Posterior vena cava (tissue), 2 donors: ENCODE measurements at regions not wholly inside any gene's neighbourhood (a gene's known extent, or its start where the extent isn't known, plus 50 kb on each side); places are given as distances from the start of the nearest gene placed in this dataset.

ENCODE experiments used
- DNase-seq: peaks from one replicate; pipeline ENCODE4 v3.0.0-alpha.2; 2020; ENCODE audit warnings: low spot score
- intact Hi-C, 2 donors: fragments of 100-400 bp; cut with DNase I; formaldehyde crosslinking; loops; one replicate each; pipeline versions ENCODE4 v1.14.1 to v1.14.2; 2022 to 2023
- donor health status: DM: yes; HTN: yes; CAD: no.
- donor health status: DM: yes; HTN: yes; CAD: no.

GRCh38 chr2:71797035-71797810 lies 343.9 kb downstream of the DYSF start:
- intact Hi-C loops: loop anchor here (5.0 to 10.0 kb wide), 3 partner anchors 85 to 192 kb away; no protein-coding TSS in a partner anchor
- no peak for DNase-seq

- DNase-seq: no peak
- intact Hi-C loops: loop anchor here (5.0 to 10.0 kb wide), 3 partner anchors 84 to 191 kb away; no protein-coding TSS in a partner anchor
Observed at GRCh38 chr2:71796174-71796593, 342.8 kb downstream of the DYSF start.

GRCh38 chr2:71795486-71795885 lies 342.1 kb downstream of the DYSF start:
- DNase-seq: no peak

GRCh38 chr2:71794611-71795010 lies 341.2 kb downstream of the DYSF start:
- DNase-seq: no peak
- intact Hi-C loops: loop anchor here (5.0 to 10.0 kb wide), 3 partner anchors 82 to 190 kb away; no protein-coding TSS in a partner anchor

More at GRCh38 chr2:71795486-71795885, 342.1 kb downstream of the DYSF start:
- intact Hi-C loops: loop anchor here (5.0 to 10.0 kb wide), 3 partner anchors 83 to 191 kb away; no protein-coding TSS in a partner anchor

- no peak for DNase-seq
- intact Hi-C loops: loop anchor here in 1 of 2 donors (10.0 kb wide), 1 partner anchor 189 kb away; no protein-coding TSS in a partner anchor
Observed at GRCh38 chr2:71793926-71794325, 340.6 kb downstream of the DYSF start.

GRCh38 chr2:71792926-71793761 lies 339.8 kb downstream of the DYSF start:
- intact Hi-C loops: loop anchor here in 1 of 2 donors (10.0 kb wide), 1 partner anchor 188 kb away; no protein-coding TSS in a partner anchor
- DNase-seq: no peak

GRCh38 chr2:71791501-71792135 lies 338.3 kb downstream of the DYSF start:
- intact Hi-C loops: loop anchor here in 1 of 2 donors (10.0 kb wide), 1 partner anchor 187 kb away; no protein-coding TSS in a partner anchor
- no peak for DNase-seq

- intact Hi-C loops: loop anchor here in 1 of 2 donors (10.0 kb wide), 1 partner anchor 186 kb away; no protein-coding TSS in a partner anchor
- DNase-seq: no peak
Observed at GRCh38 chr2:71791061-71791450, 337.7 kb downstream of the DYSF start.

- intact Hi-C loops: loop anchor here in 1 of 2 donors (10.0 kb wide), 1 partner anchor 186 kb away; no protein-coding TSS in a partner anchor
Observed at GRCh38 chr2:71790226-71791060, 337.1 kb downstream of the DYSF start.

GRCh38 chr2:71789556-71790204 lies 336.3 kb downstream of the DYSF start:
- no peak for DNase-seq
- intact Hi-C loops: loop anchor here in 1 of 2 donors (10.0 kb wide), 1 partner anchor 185 kb away; no protein-coding TSS in a partner anchor

More at GRCh38 chr2:71790226-71791060, 337.1 kb downstream of the DYSF start:
- DNase-seq: no peak

GRCh38 chr2:71788601-71789240 lies 335.4 kb downstream of the DYSF start:
- DNase-seq: no peak
- intact Hi-C loops: no loop called here

- DNase-seq: no peak
- intact Hi-C loops: no loop called here
Observed at GRCh38 chr2:71788186-71788525, 334.8 kb downstream of the DYSF start.

GRCh38 chr2:71787476-71788185 lies 334.3 kb downstream of the DYSF start:
- DNase-seq: no peak

GRCh38 chr2:71787108-71787415 lies 333.7 kb downstream of the DYSF start:
- no peak for DNase-seq
- intact Hi-C loops: no loop called here

More at GRCh38 chr2:71787476-71788185, 334.3 kb downstream of the DYSF start:
- intact Hi-C loops: no loop called here

GRCh38 chr2:71786291-71787107 lies 333.1 kb downstream of the DYSF start:
- intact Hi-C loops: no loop called here
- DNase-seq: no peak

- DNase-seq: no peak
Observed at GRCh38 chr2:71785516-71785981, 332.2 kb downstream of the DYSF start.

More at GRCh38 chr2:71785516-71785981, 332.2 kb downstream of the DYSF start:
- intact Hi-C loops: no loop called here
